Neutrophil (primary cell): ENCODE measurements at regions not wholly inside any gene's neighbourhood (a gene's known extent, or its start where the extent isn't known, plus 50 kb on each side); places are given as distances from the start of the nearest gene placed in this dataset.
"Not testable (repeated sequence)": the region's sequence is repeated elsewhere in the genome, so short reads cannot be mapped to it uniquely, and the experiment has no call there.

ENCODE experiments used
- H3K27ac ChIP-seq: fragments of 200-600 bp; sonication (generic); 2 replicates; pipeline ENCODE4 v1.5.1; 2016; ENCODE audit warnings: mild to moderate bottlenecking, moderate library complexity
- H3K27me3 ChIP-seq: fragments of 200-600 bp; sonication (generic); 2 replicates; pipeline ENCODE4 v1.6.0; 2016; ENCODE audit warnings: mild to moderate bottlenecking
- H3K36me3 ChIP-seq: fragments of 200-600 bp; sonication (generic); 2 replicates; pipeline ENCODE4 v1.5.1; 2017
- H3K4me1 ChIP-seq, 2 experiments: fragments of 200-600 bp in 1 of 2; sonication (generic) in 1 of 2; 1 replicate in 1 of 2; 2 replicates in 1 of 2; pipeline versions ENCODE4 v1.5.1 to v1.6.1; 2013 to 2016; ENCODE audit warnings: low read depth in 1 of 2, low read length in 1 of 2, mild to moderate bottlenecking in 1 of 2, moderate library complexity in 1 of 2; ENCODE audit not compliant: control insufficient read depth in 1 of 2, insufficient read depth in 1 of 2
- H3K4me3 ChIP-seq, 2 experiments: fragments of 200-600 bp in 1 of 2; sonication (generic) in 1 of 2; 1 replicate in 1 of 2; 2 replicates in 1 of 2; pipeline ENCODE4 v1.5.1; 2013 to 2016; ENCODE audit warnings: low read depth in 1 of 2, low read length in 1 of 2, mild to moderate bottlenecking in 1 of 2, moderate library complexity in 1 of 2
- H3K9me3 ChIP-seq: fragments of 200-600 bp; sonication (generic); 2 replicates; pipeline ENCODE4 v1.5.1; 2016
- TF ChIP-seq, protein P1 (sequence below): fragments of 200-600 bp; sonication (generic); IDR thresholded peaks from 2 replicates; pipeline ENCODE4 v1.5.1; 2016; ENCODE audit warnings: antibody characterized with exemption

GRCh38 chr5:114716955-114717354 lies 355.1 kb downstream of the KCNN2 start:
- TF ChIP-seq, protein P1, sequence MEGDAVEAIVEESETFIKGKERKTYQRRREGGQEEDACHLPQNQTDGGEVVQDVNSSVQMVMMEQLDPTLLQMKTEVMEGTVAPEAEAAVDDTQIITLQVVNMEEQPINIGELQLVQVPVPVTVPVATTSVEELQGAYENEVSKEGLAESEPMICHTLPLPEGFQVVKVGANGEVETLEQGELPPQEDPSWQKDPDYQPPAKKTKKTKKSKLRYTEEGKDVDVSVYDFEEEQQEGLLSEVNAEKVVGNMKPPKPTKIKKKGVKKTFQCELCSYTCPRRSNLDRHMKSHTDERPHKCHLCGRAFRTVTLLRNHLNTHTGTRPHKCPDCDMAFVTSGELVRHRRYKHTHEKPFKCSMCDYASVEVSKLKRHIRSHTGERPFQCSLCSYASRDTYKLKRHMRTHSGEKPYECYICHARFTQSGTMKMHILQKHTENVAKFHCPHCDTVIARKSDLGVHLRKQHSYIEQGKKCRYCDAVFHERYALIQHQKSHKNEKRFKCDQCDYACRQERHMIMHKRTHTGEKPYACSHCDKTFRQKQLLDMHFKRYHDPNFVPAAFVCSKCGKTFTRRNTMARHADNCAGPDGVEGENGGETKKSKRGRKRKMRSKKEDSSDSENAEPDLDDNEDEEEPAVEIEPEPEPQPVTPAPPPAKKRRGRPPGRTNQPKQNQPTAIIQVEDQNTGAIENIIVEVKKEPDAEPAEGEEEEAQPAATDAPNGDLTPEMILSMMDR = no peak
- H3K27ac ChIP-seq = no peak overlapping the region
- H3K27me3 ChIP-seq = no peaks in the 10 kb centered on the region
- no peaks in the 10 kb centered on the region for H3K9me3 ChIP-seq
- no peak overlapping the region for H3K4me3 ChIP-seq
- H3K4me1 ChIP-seq = no peaks in the 10 kb centered on the region
- H3K36me3 ChIP-seq = no peaks in the 10 kb centered on the region

- H3K36me3 ChIP-seq, H3K4me3 ChIP-seq, H3K27ac ChIP-seq, H3K4me1 ChIP-seq, H3K9me3 ChIP-seq, H3K27me3 ChIP-seq: not testable (repeated sequence)
Measured at GRCh38 chr5:114704225-114704893, 342.5 kb downstream of the KCNN2 start.

GRCh38 chr5:114702731-114703130 lies 340.9 kb downstream of the KCNN2 start:
- TF ChIP-seq, protein P1 = no peak
- Histone ChIP-seq H3K36me3 (no peaks in the 10 kb centered on the region), H3K4me3 (no peak overlapping the region)

GRCh38 chr5:114702136-114702535 lies 340.3 kb downstream of the KCNN2 start:
- TF ChIP-seq, protein P1 = no peak
- Histone ChIP-seq H3K27ac (no peak overlapping the region), H3K4me1 (no peaks in the 10 kb centered on the region), H3K36me3 (no peaks in the 10 kb centered on the region), H3K4me3 (no peak overlapping the region), H3K27me3 (no peaks in the 10 kb centered on the region), H3K9me3 (no peaks in the 10 kb centered on the region)

More at GRCh38 chr5:114702731-114703130, 340.9 kb downstream of the KCNN2 start:
- H3K9me3 ChIP-seq = no peaks in the 10 kb centered on the region
- H3K27ac ChIP-seq = no peak overlapping the region
- H3K27me3 ChIP-seq = no peaks in the 10 kb centered on the region
- H3K4me1 ChIP-seq = no peaks in the 10 kb centered on the region

GRCh38 chr5:114700823-114701222 lies 339.0 kb downstream of the KCNN2 start:
- Histone ChIP-seq H3K36me3 (no peaks in the 10 kb centered on the region), H3K27me3 (no peaks in the 10 kb centered on the region), H3K27ac (no peak overlapping the region), H3K4me3 (no peak overlapping the region), H3K9me3 (no peaks in the 10 kb centered on the region), H3K4me1 (no peaks in the 10 kb centered on the region)
- TF ChIP-seq, protein P1 = no peak

DNA sequence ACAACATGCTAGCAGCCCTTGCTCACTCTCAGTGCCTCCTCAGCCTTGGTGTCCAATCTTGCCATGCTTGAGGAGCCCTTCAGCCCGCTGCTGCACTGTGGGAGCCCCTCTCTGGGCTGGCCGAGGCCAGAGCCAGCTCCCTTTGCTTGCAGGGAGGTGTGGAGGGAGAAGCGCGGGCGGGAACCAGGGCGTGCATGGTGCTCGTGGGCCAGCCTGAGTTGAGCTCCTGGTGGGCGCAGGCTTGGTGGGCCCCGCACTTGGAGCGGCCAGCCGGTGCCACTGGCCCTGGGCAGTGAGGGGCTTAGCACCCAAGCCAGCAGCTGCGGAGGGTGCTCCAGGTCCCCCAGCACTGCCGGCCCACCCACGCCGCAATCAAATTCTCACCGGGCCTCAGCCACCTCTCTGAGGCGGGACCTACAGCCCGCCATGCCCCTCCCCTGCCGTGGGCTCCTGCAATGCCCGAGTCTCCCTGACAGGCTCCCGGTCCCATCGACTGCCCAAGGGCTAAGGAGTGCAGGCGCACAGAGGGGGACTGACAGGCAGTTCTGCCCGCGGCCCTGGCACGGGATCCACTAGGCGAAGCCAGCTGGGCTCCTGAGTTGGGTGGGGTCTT lies 333.5 kb downstream of the KCNN2 start:
- no peaks in the 10 kb centered on the region for H3K36me3 ChIP-seq
- no peak overlapping the region for H3K27ac ChIP-seq
- TF ChIP-seq, protein P1 = no peak
- no peak overlapping the region for H3K4me3 ChIP-seq
- H3K9me3 ChIP-seq = no peaks in the 10 kb centered on the region
- no peaks in the 10 kb centered on the region for H3K4me1 ChIP-seq
- H3K27me3 ChIP-seq = no peaks in the 10 kb centered on the region
